ENCODE measurements at regions not wholly inside any gene's neighbourhood (a gene's known extent, or its start where the extent isn't known, plus 50 kb on each side); places are given as distances from the start of the nearest gene placed in this dataset.

- TF ChIP-seq CTCF (IDR thresholded peaks at IDR 0.05; ENCODE audit: extremely low read depth in 1 of 2, insufficient read depth in 1 of 2, low read depth in 1 of 2, low read length in 2 of 2) = no peak
- TF ChIP-seq POLR2A (IDR thresholded peaks at IDR 0.05; ENCODE audit: low read depth, low read length) = no peak
- no peak for TF ChIP-seq GATA2 (IDR thresholded peaks at IDR 0.05; ENCODE audit: insufficient read depth, insufficient read length, low read depth, low read length)
- no peak for TF ChIP-seq FOS (IDR thresholded peaks at IDR 0.05; ENCODE audit: borderline replicate concordance, insufficient read depth, low read length)
- no peak for TF ChIP-seq JUN (IDR thresholded peaks at IDR 0.05; ENCODE audit: borderline replicate concordance, insufficient read depth, insufficient read length, low read depth)
These were observed 214.6 kb downstream of the DEPDC1B start for GRCh38 chr5:60485361-60485760.

Measured in endothelial cell of umbilical vein (primary cell).